ENCODE measurements at regions not wholly inside any gene's neighbourhood (a gene's known extent, or its start where the extent isn't known, plus 50 kb on each side); places are given as distances from the start of the nearest gene placed in this dataset.

DNA sequence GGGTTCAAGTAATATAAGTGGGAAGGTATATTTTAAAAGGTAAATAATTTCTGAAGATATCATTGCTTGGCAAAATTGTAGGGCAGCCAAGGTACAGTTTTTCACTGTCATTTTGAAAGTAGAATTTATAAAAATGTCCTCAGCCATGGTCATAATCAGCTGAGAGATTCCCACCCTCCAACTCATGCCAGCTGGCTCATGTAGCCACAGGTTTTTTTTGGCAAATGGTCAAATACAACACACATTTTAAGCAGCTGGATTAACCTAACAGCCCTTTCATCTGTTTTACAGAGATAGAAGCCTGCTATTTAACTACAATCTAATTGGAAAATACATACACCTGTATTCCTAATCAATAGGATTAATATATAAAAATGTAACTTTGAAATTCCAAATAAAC is 619.2 kb upstream of the SGCG start:
- TF ChIP-seq, protein P1, sequence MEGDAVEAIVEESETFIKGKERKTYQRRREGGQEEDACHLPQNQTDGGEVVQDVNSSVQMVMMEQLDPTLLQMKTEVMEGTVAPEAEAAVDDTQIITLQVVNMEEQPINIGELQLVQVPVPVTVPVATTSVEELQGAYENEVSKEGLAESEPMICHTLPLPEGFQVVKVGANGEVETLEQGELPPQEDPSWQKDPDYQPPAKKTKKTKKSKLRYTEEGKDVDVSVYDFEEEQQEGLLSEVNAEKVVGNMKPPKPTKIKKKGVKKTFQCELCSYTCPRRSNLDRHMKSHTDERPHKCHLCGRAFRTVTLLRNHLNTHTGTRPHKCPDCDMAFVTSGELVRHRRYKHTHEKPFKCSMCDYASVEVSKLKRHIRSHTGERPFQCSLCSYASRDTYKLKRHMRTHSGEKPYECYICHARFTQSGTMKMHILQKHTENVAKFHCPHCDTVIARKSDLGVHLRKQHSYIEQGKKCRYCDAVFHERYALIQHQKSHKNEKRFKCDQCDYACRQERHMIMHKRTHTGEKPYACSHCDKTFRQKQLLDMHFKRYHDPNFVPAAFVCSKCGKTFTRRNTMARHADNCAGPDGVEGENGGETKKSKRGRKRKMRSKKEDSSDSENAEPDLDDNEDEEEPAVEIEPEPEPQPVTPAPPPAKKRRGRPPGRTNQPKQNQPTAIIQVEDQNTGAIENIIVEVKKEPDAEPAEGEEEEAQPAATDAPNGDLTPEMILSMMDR (IDR thresholded peaks at IDR 0.05) = no peak
- no peak for TF ChIP-seq POLR2A (IDR thresholded peaks at IDR 0.05)
